ENCODE measurements at regions not wholly inside any gene's neighbourhood (a gene's known extent, or its start where the extent isn't known, plus 50 kb on each side); places are given as distances from the start of the nearest gene placed in this dataset.

DNA sequence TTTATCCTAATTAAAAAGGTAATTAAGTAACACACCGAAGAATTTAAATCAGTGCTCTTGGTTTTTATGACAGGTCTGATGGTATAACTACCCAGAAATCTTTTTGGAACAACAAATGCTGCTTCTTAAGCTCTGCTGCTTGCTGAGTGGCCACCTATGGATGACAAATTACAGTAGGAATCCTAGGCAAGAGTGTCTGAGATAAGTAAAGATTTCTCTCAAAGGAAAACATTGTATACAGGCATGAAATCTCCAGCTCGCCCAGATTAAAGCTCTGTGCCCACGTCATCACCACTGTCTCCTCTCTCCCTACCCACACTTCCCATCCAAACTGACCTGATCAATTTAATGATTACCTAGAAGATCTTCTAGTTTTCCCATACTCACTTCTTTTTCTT, 1083.0 kb upstream of the MAP3K7 start:
- DNase-seq: no peak

DNA sequence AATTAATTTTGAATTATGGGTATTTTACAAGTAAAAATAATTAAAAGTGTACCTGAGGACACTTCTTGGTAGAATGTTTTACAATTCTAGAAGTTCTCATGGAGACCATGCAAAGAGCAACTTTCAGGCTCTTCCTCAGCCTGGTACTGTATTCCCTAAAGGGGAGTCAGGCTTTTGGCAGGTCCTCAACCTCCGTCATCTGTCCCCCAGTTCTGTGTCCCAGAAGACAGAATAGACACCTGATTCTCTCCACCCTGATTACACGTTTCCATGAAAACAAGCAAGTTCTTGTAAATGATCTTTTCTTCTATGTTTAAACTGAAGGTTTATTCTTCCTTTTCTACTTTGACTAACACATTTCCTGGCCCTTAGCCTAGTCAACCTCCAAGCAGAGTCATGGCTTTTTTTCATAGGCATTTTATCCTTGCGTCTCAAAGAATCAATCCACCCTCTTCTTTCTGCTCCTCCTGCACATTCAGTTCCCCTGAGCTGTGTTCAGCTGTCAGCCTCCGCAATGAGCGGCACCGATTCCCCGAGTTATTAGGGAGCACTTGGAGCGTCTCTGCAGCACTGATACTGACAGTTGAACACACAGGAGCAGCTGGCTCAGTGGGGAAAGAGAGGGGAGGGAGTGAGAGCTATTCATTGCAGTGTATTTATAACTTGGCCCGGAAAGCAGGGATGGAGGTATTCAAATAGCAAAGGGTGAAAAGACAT, 1082.4 kb upstream of the MAP3K7 start:
- no peak for DNase-seq

DNA sequence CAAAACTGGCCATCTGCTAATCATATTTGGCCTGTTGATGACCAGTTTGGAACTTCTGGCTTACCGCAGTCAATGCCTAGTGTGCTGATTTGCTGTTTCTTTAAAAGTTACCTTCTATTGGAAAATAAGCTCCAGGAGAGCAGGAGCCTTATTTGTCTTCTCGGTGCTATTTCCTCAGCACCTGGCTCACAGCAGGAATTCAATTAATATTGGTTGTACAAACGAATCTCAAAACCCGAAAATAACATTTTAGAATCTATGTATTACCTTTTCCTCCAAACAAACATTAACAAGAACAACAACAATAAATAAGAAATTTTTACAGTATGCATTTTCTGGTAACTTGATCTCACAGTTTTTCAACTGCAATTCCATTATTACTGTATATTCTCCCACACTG, 1080.7 kb upstream of the MAP3K7 start:
- DNase-seq: no peak

DNA sequence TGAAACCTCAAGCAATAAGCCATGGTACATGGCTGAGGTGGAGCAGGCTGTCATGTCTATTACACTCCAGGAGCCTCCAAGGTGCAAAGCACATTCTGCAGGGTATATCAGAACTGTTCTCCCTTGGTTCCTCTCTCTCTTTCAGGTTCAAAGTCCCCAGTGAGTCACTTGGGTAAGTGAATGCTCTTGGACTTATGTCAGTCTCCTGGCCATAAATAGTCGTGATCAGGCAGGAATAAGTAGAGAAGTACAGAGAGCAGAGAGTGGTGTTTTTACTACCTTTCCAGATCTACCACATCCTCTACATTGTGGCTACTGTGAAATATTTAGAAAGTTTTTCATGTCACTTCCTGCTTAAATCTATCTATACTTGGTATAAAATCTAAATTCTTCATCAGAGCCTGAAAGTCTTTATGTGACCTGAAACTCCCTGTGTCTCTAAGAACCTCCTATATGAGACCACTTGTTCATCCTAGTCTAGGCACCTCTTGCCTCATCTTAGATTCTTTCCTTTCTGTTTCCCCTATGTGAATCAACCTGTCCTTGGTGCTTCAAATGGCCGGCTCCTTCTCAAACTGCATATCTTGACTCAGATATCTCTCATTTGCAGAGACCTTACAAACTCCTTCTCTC, 1077.6 kb upstream of the MAP3K7 start:
- DNase-seq: no peak

DNA sequence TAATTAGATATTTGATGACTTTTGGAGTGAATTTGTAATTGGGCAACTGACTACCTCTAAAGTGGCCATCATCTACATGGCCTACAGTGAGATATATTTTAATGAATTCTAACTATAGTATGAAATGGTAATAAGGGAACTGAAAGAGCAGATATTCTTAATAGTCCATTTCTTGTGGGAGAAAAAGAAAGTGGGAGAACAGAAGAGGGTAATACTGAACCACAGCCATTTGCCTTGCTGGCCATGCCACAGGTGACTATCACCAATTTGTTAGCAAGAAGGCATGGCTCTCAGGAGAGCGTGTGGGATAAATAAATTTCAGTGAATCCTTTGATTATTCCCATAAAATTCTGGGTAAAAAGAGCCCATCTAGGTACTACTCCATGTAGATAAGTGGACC, 1074.0 kb upstream of the MAP3K7 start:
- no peak for DNase-seq

DNA sequence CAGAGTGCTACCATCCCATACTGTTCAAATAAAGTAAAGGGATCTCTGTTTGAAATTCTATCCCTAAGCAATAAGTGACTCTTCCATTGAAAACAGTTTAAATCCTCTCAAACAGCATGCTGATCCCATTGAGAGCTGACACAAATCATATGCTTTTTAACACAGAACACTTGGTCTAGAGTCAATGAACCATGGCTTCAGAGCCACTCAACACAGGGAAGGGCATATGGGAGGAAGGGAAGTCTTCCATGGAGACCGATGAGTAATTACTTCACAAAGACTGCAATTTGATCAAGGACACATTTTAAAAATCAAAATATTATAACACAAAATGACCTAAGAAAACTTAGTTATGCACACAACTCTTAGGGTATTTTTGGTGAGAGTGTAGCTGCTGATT, 1073.0 kb upstream of the MAP3K7 start:
- no peak for DNase-seq

DNA sequence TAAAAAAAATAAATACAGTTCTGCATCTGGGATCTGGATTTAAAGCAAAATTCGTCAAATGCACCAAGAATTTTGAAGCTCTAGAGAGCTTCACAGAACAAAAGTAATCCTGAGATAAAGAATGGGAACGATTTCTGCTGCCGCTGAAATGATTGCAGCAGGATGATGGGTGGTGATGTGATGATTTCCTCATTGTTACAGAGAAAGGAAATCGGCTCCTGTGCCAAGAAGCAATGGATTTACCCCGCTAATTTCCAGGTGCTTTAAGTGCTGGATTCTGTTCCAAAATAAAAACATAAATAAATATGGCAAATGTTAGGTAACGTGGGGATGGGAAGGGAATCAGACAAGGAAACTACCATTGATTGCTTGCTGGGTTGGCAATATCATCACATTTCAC, 1067.9 kb upstream of the MAP3K7 start:
- no peak for DNase-seq

DNA sequence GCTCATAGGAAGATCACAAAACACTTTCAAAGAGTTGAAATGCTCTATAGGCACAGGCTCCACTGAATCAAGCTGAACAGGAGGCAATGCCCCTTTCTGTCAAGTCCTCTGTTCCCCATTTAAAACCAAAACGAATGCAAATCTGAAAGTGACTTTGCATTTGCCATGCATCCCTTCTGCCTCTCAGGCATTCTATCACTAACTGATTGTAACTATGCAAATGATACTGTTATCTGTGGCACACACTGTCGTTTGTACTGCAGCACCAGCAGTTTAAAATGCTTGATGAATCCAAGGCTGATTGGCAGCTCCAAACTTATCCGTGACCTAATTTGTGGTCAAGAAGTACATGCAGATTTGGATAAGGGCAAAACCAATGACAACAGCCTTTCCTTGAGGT, 1067.5 kb upstream of the MAP3K7 start:
- DNase-seq: no peak

DNA sequence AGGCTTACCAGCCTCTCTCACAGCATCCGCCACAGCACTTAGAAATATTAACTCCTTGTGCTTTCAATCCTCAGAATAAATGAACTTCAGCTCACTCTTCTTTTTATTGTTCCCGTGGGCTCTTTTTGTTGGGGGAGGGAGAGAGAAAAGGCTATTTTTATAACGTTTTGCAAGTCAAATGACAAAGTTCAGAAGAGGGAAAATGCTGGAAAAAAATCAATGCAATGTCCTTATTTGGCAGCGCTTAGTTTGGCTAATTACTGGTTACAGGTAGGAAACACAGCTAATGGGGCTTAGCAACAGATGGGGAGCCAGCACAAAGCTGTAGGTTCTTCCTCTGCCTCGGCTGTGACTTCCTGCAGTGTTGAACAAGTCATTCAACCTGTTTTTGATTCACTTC, 1067.0 kb upstream of the MAP3K7 start:
- no peak for DNase-seq

DNA sequence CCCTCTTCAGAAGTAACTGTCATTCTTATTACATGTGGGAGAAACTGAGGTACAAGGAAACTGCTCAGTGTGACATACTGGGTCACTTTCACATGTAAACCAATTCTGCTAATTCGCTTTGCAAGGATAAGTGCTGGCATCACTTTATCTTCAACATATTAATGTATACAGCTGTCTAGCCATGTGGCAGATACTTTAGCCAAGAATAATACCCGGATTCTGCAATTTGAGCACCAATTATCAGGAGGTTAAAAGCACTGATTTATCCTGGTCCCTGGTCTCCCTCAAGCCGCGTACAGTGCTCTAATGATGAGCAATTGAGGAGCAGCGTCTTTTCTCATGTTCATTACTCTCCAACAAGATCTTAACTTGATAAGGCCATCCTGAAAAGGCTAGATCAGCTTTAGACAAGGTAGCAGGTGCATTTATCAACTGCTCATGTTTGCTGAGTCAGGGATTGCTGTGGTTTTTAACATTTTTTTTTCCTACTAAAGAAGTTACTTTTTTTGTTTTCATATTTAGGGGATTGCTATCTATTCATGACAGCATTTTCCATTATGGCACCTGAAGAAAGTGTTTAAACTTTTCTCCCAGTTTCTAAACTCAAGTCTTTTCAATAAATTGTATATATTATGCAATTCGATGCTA, 1066.3 kb upstream of the MAP3K7 start:
- no peak for DNase-seq

DNA sequence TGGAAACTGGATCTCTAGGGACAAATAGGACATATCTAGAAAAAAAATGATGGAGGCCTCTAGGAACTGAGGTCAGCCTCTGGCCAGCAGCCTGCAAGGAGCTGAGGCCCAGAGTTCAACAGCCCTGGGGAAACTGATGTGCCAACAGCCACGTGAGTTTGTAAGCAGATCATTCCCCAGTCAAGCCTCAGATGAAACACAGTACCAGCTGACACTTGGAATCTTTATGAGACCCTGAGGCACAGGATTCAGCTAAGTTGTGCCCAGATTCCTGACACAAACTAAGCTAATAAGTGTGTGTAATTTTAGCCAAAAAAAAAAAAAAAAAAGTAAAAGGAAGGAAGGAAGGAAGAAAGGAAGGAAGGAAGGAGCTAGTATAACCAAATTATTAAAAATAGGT, 1059.8 kb upstream of the MAP3K7 start:
- DNase-seq: no peak

DNA sequence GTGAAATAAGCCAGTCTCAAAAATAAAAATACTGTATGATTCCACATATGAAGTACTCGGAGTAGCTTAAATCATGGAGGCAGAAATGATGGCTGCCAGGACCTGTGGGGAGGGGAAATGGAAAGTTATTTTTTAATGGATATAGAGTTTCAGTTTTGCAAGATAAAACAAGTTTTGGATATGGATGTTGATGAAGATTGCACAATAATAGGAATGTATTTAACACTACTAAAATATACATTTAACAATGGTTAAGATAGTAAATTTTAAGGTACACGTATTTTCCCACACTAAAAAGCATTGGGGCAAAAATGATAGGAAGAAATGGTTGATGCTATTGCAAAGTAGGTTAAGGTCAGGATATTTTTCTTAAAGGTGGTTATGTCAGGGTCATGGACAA, 1058.9 kb upstream of the MAP3K7 start:
- no peak for DNase-seq

DNA sequence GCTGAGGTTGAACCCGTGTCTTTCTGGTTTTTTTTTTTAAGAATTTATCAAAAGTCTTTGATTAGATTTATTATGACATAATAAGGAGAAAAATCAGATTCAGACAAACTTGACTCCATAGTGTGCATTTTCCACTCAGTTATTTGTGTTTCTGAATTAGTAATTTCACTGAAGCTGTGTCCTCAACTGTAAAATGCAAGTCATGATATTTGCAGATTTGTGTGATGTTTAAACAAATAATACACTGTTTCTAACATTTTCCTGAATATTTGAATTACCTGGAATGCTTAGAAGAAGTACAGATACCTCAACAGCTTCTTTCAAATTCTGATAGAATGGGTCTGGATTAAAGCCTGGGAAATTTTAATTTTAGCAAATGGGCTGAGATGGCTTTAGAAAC, 1050.3 kb upstream of the MAP3K7 start:
- no peak for DNase-seq

DNA sequence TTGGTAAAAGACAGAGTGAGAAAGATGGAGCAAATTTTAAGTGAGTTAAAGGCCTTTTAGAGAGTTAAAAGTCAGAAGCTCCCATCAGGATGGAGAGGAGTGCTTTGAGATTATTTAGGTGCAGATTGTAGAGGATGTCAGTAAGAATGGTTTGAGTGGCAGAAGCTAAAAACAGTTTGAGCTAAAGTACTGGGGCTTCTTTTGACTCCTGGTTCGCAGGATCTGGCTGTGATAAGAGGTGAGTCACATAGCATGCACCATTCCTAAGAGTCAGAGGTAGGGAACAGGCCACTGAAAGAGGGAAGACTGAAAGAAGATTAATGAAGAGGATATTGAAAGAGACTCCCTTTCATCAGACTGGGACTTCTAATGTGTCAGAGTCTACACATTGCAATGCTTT, 1047.9 kb upstream of the MAP3K7 start:
- DNase-seq: no peak

DNA sequence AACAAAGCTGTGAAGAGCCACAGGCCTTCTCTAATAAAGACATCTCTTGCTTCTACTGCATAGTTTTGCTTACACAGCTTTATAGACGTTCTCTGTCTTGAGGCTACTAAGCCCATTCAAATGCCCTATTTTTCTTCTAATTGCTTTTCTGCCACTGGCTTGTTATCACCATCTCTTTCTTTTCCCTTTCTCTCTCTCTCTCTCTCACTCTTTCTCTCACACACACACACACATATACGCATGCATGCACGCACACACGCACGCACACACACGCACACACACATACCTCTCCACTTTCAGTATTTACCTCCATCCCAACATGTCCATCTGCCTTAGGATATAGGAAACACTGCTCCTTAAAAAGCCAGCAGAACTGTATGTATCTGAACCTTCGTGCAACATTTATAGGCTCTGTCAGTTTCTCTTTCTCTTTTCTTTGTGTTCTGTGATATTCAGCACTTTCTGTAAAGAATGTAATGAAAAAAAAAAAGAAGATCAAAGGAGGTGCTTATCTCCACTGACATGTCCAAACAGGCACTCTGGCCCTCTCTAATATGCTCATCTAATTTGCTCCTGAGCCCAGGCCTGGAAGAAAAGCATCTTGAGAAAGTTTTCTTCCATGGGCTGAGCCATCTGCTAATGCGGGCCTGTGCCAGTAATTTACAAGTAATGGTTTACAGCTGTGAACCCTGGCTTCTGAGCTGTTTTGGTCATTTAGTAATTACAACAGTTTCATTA, 1046.7 kb upstream of the MAP3K7 start:
- no peak for DNase-seq

DNA sequence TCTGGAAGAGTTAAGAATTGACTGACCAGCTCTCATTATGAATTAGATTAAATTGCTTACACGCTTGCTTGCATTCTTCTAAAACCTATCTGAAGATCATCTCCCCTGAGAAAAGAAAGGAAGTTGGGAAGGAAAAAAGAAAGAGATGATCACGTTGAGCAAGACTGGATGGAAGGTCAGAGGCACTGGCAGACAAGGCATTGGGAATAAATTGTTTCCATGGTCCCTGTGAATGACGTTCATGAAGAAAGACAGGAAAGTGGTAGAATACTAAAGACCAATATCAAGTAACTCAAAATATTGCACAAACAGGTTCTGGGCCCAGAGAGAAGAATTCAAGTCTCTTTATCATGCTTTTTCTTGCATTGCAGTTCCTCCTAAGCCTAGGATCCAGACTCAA, 1045.4 kb upstream of the MAP3K7 start:
- DNase-seq: no peak

DNA sequence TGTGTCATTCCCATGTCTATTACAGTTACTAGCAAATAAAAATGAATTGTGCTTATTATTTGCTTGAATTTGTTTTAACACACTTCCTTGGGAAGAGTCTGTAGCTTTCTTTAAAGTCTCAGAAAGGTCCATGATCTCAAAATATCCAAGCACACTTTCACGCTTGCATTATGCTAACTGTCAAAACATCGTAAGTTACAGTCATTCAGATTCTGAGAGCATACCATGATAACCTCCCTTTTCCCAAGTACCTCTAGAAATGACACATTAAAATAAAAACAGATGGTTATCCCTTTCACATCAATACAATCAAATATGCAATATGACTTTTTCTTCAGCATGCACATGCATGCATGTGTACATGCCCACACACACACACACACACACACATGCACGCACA, 1044.4 kb upstream of the MAP3K7 start:
- DNase-seq: no peak

DNA sequence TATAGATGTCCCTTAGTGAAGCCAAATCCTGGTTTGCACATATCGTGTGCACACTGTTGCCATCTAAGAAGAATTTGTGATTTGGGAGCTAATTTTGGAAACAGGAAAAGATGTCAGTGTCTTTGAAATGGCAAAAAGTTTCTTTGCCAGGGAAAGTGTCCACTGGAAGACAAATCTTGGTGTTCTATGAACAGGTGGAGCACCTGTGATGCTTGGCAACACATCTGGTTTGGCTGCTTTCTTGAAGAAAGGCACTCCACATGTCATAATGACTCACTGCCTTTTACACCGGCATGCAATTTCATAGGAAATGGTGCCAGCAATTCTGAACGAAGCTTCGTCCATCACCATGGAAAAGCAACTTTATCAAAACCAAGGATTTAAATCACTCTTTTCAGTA, 1040.0 kb upstream of the MAP3K7 start:
- no peak for DNase-seq

DNA sequence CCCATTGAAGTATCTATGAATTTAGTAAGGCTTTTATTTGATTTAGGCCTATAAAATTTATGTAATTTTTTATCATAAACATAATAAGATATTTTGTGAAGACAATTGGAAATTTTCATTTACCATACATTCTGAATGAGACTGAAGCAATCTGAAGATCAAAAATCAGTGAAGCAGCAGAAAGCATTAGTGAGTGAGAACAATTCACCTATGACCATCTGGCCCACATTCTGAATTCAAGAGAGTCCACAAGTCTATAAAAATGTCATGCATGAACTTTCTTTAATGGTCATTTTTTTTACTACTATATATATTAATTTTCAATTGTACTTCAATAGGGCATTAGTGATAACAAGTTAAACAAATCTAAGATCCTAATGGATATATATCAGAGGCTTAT, 1026.6 kb upstream of the MAP3K7 start:
- DNase-seq: no peak

DNA sequence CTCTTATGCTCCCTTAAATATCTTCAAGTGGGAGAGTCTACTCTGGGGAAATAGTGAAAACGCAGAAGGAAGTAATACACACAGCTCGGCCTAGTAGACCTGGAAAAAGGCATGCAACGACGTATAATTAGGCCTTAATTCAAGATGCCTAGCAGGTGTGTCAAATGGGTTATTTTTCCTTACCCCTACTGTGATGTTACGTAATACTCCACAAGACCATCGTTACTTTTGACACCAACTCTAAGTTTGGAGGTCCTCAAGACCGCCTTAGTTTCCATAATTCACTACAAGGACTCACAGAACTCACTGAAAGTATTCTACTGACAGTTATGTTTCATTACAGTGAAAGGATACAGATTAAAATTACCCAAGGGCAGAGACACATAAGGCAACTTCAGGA, 1024.3 kb upstream of the MAP3K7 start:
- no peak for DNase-seq

DNA sequence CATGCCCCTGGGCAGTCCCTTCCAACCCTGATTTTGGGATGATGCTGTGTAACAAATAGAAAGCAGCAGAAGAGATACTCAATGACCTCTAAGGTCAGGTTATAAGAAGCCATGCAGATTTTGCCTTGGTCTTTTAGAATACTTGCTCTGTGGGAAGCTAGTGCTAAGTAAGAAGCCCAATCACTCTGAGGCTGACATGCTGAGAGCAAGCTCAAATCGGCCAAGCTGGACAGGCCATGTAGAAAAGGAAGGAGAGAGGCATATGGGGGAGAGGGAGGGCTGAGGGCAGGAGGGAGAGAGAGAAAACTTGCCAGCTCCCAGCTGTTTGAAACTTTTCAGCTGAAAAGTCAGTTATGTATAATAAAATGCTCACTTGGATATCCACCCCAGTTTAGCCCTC, 1021.6 kb upstream of the MAP3K7 start:
- DNase-seq: no peak

DNA sequence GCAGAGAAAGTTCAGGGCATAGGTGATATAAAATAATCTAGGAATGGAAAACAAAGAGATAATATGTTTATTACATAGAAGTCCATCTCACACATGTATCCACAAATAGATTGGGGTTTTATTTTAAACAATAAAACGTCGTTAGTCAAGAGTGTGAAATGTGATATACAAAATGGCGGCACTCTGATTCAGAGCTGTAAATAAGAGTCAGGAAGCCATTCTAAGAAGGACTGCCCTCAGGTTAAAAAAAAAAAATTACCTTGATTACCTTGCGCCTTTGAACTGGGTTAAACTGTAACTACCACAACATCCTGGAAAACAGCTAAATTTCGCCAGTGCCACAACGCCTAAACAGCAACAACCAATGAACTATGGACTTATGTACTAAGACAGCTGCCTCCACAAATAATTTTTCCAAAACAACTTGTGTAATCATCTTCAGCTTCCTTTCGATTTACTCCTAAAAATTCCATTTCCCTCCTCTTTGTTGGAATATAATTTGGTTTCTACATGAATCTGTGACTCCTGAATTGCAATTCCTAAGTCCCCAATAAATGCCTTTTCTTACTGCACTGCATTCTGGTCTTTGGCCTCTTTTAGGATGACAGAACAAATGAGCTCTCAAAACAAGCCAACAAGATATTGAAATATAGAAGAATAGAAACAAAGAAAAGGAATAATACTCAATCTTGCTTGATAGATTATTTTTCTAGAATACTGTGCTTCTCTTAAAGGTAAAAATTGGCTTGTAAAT, 1019.5 kb upstream of the MAP3K7 start:
- no peak for DNase-seq

DNA sequence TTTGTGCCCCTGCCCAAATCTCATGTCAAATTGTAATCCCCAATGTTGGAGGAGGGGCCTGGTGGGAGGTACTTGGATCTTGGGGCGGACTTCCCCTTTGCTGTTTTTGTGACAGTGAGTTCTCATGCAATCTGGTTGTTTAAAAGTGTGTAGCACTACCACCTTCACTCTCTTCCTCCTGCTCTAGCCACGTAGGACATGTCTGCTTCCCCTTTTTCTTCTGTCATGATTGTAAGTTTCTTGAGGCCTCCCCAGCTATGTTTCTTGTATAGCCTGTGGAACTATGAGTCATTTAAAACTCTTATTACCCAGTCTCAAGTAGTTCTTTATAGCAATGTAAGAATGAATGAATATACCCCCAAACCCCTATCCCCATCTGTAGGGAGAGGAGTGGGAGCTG, 1013.7 kb upstream of the MAP3K7 start:
- DNase-seq: no peak

Measured in hematopoietic multipotent progenitor cell treated with erythropoietin and hydrocortisone succinate and interleukin-3 and kit ligand, for 6 days (in vitro differentiated cells).